H1 (cell line): ENCODE measurements at regions not wholly inside any gene's neighbourhood (a gene's known extent, or its start where the extent isn't known, plus 50 kb on each side); places are given as distances from the start of the nearest gene placed in this dataset.

ENCODE experiments used
- CEBPB ChIP-seq: IDR thresholded peaks from 2 replicates; pipeline ENCODE4 v1.6.1; 2012; ENCODE audit warnings: low read depth, low read length
- CHD2 ChIP-seq: IDR thresholded peaks from 2 replicates; pipeline ENCODE4 v1.6.1; 2012; ENCODE audit warnings: low read length, improper control_type of control experiment
- CTBP2 ChIP-seq: IDR thresholded peaks from 2 replicates; pipeline ENCODE4 v1.7.0; 2011; ENCODE audit warnings: borderline replicate concordance, mild to moderate bottlenecking, moderate library complexity, mixed read lengths, low read length; ENCODE audit not compliant: insufficient read depth, insufficient read length
- EGR1 ChIP-seq: IDR thresholded peaks from 2 replicates; pipeline ENCODE4 v1.6.1; 2011; ENCODE audit warnings: low read depth, low read length, borderline replicate concordance
- KDM1A ChIP-seq: fragments of 200-600, 300-600 bp; sonication (generic); IDR thresholded peaks from 2 replicates; pipeline ENCODE4 v1.7.1; 2016; ENCODE audit warnings: mild to moderate bottlenecking, low read length, borderline replicate concordance
- KDM5A ChIP-seq: fragments of 200-600 bp; IDR thresholded peaks from 2 replicates; pipeline ENCODE4 v1.7.1; 2012; ENCODE audit warnings: mild to moderate bottlenecking, low read length, inconsistent platforms, mixed read lengths
- RFX5 ChIP-seq: IDR thresholded peaks from 2 replicates; pipeline ENCODE4 v1.6.1; 2011; ENCODE audit warnings: low read depth, low read length, improper control_type of control experiment, borderline replicate concordance
- TF ChIP-seq, protein P1 (sequence below): fragments of 300-600 bp; sonication (generic); IDR thresholded peaks from 2 replicates; pipeline ENCODE4 v1.7.1; 2012; ENCODE audit warnings: low read length, moderate library complexity, mild to moderate bottlenecking, inconsistent platforms; ENCODE audit not compliant: insufficient replicate concordance
- TF ChIP-seq, protein P2 (sequence below): IDR thresholded peaks from 2 replicates; pipeline ENCODE4 v1.6.1; 2011; ENCODE audit warnings: low read length, improper control_type of control experiment

DNA sequence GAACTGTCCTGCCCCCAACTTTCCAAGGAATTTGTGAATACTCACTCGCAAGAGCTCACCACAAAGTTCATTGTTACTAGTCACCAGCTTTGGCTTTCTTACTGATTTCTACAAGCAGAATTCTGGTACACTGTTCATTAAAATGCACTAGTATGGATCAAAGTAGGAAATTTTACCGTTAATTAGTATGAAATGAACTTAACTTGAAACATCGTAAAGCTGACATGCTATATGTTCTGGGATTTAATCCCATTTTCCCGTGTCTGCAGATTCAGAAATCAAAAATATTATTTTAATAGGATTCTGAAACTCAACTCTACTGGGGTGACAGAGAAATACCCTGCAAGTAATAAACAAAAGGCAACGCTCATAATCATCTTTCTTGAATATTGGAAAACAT, 399.3 kb downstream of the DOK5 start (continued):
- TF ChIP-seq, protein P1, sequence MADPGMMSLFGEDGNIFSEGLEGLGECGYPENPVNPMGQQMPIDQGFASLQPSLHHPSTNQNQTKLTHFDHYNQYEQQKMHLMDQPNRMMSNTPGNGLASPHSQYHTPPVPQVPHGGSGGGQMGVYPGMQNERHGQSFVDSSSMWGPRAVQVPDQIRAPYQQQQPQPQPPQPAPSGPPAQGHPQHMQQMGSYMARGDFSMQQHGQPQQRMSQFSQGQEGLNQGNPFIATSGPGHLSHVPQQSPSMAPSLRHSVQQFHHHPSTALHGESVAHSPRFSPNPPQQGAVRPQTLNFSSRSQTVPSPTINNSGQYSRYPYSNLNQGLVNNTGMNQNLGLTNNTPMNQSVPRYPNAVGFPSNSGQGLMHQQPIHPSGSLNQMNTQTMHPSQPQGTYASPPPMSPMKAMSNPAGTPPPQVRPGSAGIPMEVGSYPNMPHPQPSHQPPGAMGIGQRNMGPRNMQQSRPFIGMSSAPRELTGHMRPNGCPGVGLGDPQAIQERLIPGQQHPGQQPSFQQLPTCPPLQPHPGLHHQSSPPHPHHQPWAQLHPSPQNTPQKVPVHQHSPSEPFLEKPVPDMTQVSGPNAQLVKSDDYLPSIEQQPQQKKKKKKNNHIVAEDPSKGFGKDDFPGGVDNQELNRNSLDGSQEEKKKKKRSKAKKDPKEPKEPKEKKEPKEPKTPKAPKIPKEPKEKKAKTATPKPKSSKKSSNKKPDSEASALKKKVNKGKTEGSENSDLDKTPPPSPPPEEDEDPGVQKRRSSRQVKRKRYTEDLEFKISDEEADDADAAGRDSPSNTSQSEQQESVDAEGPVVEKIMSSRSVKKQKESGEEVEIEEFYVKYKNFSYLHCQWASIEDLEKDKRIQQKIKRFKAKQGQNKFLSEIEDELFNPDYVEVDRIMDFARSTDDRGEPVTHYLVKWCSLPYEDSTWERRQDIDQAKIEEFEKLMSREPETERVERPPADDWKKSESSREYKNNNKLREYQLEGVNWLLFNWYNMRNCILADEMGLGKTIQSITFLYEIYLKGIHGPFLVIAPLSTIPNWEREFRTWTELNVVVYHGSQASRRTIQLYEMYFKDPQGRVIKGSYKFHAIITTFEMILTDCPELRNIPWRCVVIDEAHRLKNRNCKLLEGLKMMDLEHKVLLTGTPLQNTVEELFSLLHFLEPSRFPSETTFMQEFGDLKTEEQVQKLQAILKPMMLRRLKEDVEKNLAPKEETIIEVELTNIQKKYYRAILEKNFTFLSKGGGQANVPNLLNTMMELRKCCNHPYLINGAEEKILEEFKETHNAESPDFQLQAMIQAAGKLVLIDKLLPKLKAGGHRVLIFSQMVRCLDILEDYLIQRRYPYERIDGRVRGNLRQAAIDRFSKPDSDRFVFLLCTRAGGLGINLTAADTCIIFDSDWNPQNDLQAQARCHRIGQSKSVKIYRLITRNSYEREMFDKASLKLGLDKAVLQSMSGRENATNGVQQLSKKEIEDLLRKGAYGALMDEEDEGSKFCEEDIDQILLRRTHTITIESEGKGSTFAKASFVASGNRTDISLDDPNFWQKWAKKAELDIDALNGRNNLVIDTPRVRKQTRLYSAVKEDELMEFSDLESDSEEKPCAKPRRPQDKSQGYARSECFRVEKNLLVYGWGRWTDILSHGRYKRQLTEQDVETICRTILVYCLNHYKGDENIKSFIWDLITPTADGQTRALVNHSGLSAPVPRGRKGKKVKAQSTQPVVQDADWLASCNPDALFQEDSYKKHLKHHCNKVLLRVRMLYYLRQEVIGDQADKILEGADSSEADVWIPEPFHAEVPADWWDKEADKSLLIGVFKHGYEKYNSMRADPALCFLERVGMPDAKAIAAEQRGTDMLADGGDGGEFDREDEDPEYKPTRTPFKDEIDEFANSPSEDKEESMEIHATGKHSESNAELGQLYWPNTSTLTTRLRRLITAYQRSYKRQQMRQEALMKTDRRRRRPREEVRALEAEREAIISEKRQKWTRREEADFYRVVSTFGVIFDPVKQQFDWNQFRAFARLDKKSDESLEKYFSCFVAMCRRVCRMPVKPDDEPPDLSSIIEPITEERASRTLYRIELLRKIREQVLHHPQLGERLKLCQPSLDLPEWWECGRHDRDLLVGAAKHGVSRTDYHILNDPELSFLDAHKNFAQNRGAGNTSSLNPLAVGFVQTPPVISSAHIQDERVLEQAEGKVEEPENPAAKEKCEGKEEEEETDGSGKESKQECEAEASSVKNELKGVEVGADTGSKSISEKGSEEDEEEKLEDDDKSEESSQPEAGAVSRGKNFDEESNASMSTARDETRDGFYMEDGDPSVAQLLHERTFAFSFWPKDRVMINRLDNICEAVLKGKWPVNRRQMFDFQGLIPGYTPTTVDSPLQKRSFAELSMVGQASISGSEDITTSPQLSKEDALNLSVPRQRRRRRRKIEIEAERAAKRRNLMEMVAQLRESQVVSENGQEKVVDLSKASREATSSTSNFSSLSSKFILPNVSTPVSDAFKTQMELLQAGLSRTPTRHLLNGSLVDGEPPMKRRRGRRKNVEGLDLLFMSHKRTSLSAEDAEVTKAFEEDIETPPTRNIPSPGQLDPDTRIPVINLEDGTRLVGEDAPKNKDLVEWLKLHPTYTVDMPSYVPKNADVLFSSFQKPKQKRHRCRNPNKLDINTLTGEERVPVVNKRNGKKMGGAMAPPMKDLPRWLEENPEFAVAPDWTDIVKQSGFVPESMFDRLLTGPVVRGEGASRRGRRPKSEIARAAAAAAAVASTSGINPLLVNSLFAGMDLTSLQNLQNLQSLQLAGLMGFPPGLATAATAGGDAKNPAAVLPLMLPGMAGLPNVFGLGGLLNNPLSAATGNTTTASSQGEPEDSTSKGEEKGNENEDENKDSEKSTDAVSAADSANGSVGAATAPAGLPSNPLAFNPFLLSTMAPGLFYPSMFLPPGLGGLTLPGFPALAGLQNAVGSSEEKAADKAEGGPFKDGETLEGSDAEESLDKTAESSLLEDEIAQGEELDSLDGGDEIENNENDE, result no peak
- TF ChIP-seq KDM1A (no peak), RFX5 (no peak), CTBP2 (no peak), KDM5A (no peak), EGR1 (no peak), CEBPB (no peak), CHD2 (no peak)
- TF ChIP-seq, protein P2, sequence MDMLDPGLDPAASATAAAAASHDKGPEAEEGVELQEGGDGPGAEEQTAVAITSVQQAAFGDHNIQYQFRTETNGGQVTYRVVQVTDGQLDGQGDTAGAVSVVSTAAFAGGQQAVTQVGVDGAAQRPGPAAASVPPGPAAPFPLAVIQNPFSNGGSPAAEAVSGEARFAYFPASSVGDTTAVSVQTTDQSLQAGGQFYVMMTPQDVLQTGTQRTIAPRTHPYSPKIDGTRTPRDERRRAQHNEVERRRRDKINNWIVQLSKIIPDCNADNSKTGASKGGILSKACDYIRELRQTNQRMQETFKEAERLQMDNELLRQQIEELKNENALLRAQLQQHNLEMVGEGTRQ, result no peak
